Caco-2 (cell line): ENCODE measurements at regions not wholly inside any gene's neighbourhood (a gene's known extent, or its start where the extent isn't known, plus 50 kb on each side); places are given as distances from the start of the nearest gene placed in this dataset.

Experiments
- BruUV-seq: library from RNA; stranded (reverse); fragments of 400-500 nt; replicated peaks from 2 replicates; lab custom pipeline; 2021; lab: Mats Ljungman, UMichigan
- CTCF ChIA-PET: fragments of 300-600 bp; sonication (Branson Sonifier 250); formaldehyde crosslinking; loops from one replicate; lab custom pipeline; 2022; ENCODE audit warnings: antibody characterized with exemption; lab: Charles Lee
- POLR2A ChIA-PET: fragments of 300-600 bp; sonication (Branson Sonifier 250); formaldehyde crosslinking; loops from one replicate; lab custom pipeline; 2022; ENCODE audit warnings: antibody characterized with exemption; lab: Charles Lee
- DNase-seq, 2 experiments: peaks; one replicate each; pipeline versions ENCODE4 v3.0.0 to v3.0.0-alpha.2; 2020 to 2022
- H3K27me3 ChIP-seq: replicated peaks from 2 replicates; pipeline ENCODE4 v1.6.0; 2011; ENCODE audit warnings: low read length; ENCODE audit not compliant: control insufficient read depth, insufficient read depth
- H3K36me3 ChIP-seq: 2 replicates; pipeline ENCODE4 v1.5.1; 2011; ENCODE audit warnings: low read length; ENCODE audit not compliant: control insufficient read depth, insufficient read depth
- H3K4me1 ChIP-seq: fragments of 250-450 bp; sonication (Bioruptor Pico); 2 replicates; pipeline ENCODE4 v1.5.1; 2020; ENCODE audit warnings: mild to moderate bottlenecking
- H3K4me3 ChIP-seq: 2 replicates; pipeline ENCODE4 v1.5.1; 2011; ENCODE audit warnings: low read depth, mild to moderate bottlenecking, control low read depth, low read length
- H3K9me3 ChIP-seq: fragments of 250-450 bp; sonication (Bioruptor Pico); 2 replicates; pipeline ENCODE4 v1.5.1; 2020; ENCODE audit warnings: mild to moderate bottlenecking, moderate library complexity
- H3K27ac Mint-ChIP-seq: one replicate; pipeline ENCODE4 v1.8.0; 2022; ENCODE audit warnings: mixed read lengths; ENCODE audit not compliant: unreplicated experiment
- H3K27me3 Mint-ChIP-seq: one replicate; pipeline ENCODE4 v1.8.0; 2022; ENCODE audit warnings: mixed read lengths; ENCODE audit not compliant: insufficient read depth, unreplicated experiment
- H3K36me3 Mint-ChIP-seq: one replicate; pipeline ENCODE4 v1.8.0; 2022; ENCODE audit warnings: mild to moderate bottlenecking, mixed read lengths; ENCODE audit not compliant: insufficient read depth, unreplicated experiment
- H3K4me1 Mint-ChIP-seq: one replicate; pipeline ENCODE4 v1.8.0; 2022; ENCODE audit warnings: low read depth, mixed read lengths; ENCODE audit not compliant: unreplicated experiment
- H3K4me3 Mint-ChIP-seq: one replicate; pipeline ENCODE4 v1.8.0; 2022; ENCODE audit warnings: mild to moderate bottlenecking, moderate library complexity, mixed read lengths; ENCODE audit not compliant: unreplicated experiment
- H3K9me3 Mint-ChIP-seq: one replicate; pipeline ENCODE4 v1.8.0; 2022; ENCODE audit warnings: mixed read lengths; ENCODE audit not compliant: unreplicated experiment
- CTCF ChIP-seq, 2 experiments: fragments of 200-600 bp in 1 of 2; IDR thresholded peaks; 1 replicate in 1 of 2; 2 replicates in 1 of 2; pipeline versions ENCODE4 v1.5.1 to v1.8.0; 2011 to 2022; ENCODE audit warnings: antibody characterized with exemption in 1 of 2, control low read depth in 1 of 2, inconsistent platforms in 1 of 2, low read depth in 1 of 2, low read length in 1 of 2, mild to moderate bottlenecking in 1 of 2, moderate library complexity in 1 of 2; ENCODE audit not compliant: insufficient read depth in 1 of 2, severe bottlenecking in 1 of 2, unreplicated experiment in 1 of 2
- intact Hi-C: fragments of 100-400 bp; cut with micrococcal nuclease; formaldehyde crosslinking; loops from one replicate; pipeline ENCODE4 v1.10.0; 2022; ENCODE audit not compliant: unreplicated experiment

GRCh38 chr4:84019626-84020025 is 479.5 kb downstream of the NKX6-1 start:
- no peaks in the 10 kb centered on the region for H3K4me1 ChIP-seq
- no peaks in the 10 kb centered on the region for H3K36me3 ChIP-seq
- no peaks in the 10 kb centered on the region for H3K9me3 ChIP-seq
- no TSS peak for BruUV-seq
- no peaks in the 10 kb centered on the region for H3K4me1 Mint-ChIP-seq
- no peaks in the 10 kb centered on the region for H3K9me3 Mint-ChIP-seq
- no peak overlapping the region for H3K4me3 Mint-ChIP-seq
- no peak for DNase-seq
- intact Hi-C loops = no loop called here
- ChIA-PET POLR2A (no interaction called here), CTCF (no interaction called here)
- no peaks in the 10 kb centered on the region for H3K27me3 ChIP-seq
- H3K27ac Mint-ChIP-seq = no peak overlapping the region
- no peak for TF ChIP-seq CTCF (IDR thresholded peaks at IDR 0.05; ENCODE audit: insufficient read depth in 1 of 2, low read depth in 1 of 2, low read length in 1 of 2, severe bottlenecking in 1 of 2, unreplicated experiment in 1 of 2)
- no peaks in the 10 kb centered on the region for H3K36me3 Mint-ChIP-seq
- H3K4me3 ChIP-seq = no peak overlapping the region
- H3K27me3 Mint-ChIP-seq = no peaks in the 10 kb centered on the region

DNA sequence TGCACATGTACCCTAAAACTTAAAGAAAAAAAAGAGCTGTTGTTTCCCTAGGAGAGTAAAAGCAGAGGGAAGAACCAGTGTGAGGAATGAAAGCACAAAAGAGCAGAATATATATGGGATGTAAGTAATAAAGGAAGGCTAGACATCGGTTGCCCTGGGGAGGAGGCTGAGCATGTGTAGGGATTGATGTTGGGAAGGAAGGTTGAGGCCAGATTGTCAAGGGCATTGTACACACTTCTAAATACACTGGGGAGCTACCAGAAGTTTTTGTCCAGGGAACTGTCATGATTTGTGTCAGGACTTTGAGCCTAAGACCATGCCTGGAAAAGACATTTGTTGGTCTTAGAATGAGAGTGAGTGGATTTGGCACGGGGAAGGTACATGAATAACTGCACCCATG is 467.1 kb downstream of the GPAT3 start:
- CTCF ChIA-PET = no interaction called here
- no TSS peak for BruUV-seq

DNA sequence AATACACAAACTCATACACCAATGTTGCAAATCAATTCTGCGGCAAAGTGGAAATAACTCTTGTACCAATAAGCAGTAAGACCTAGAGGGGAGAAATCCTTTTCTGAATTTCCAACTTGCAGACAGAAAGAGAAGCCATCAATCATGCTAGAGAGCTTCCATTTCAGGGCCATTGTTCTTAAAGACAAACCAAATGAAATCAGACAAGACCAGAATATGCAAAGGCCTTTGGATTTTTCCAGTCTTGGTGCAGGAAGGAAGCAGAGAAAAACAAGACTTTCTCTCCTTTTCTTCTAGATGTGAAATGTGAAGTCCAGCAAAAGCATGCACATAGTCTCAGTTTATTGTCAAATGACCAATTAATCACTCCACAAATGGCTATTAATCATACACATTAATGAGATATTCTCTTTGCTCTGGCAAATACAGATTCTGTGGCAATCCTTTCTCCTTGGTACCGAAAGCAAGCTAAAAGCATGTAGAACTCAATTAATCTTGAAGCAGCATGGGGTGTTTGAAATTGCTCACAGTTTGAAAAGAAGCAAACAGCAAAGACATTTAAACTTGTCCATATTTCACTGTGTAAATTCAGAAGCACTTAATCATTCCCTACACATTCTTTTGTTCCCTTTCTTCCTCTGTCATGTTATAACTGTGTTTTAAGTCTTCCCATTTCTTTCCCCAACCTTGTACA is 466.1 kb downstream of the GPAT3 start:
- no TSS peak for BruUV-seq
- TF ChIP-seq CTCF (IDR thresholded peaks at IDR 0.05; ENCODE audit: insufficient read depth in 1 of 2, low read depth in 1 of 2, low read length in 1 of 2, severe bottlenecking in 1 of 2, unreplicated experiment in 1 of 2) = no peak
- Mint-ChIP-seq H3K4me3 (no peak overlapping the region), H3K4me1 (no peaks in the 10 kb centered on the region), H3K27me3 (no peaks in the 10 kb centered on the region), H3K27ac (no peak overlapping the region), H3K9me3 (no peaks in the 10 kb centered on the region), H3K36me3 (no peaks in the 10 kb centered on the region)
- no peak overlapping the region for H3K4me3 ChIP-seq
- POLR2A ChIA-PET = no interaction called here
- intact Hi-C loops = no loop called here
- no peaks in the 10 kb centered on the region for H3K9me3 ChIP-seq
- no peaks in the 10 kb centered on the region for H3K27me3 ChIP-seq
- H3K36me3 ChIP-seq = no peaks in the 10 kb centered on the region
- CTCF ChIA-PET = no interaction called here
- DNase-seq = no peak
- no peaks in the 10 kb centered on the region for H3K4me1 ChIP-seq

More for the DNA sequence above, 467.1 kb downstream of the GPAT3 start:
- no peak overlapping the region for H3K4me3 Mint-ChIP-seq
- POLR2A ChIA-PET = no interaction called here
- no peaks in the 10 kb centered on the region for H3K36me3 ChIP-seq
- no peaks in the 10 kb centered on the region for H3K27me3 Mint-ChIP-seq
- no peaks in the 10 kb centered on the region for H3K27me3 ChIP-seq
- no peak overlapping the region for H3K27ac Mint-ChIP-seq
- H3K9me3 ChIP-seq = no peaks in the 10 kb centered on the region
- H3K9me3 Mint-ChIP-seq = no peaks in the 10 kb centered on the region
- no peak for DNase-seq
- H3K4me3 ChIP-seq = no peak overlapping the region
- no peaks in the 10 kb centered on the region for H3K4me1 ChIP-seq
- H3K36me3 Mint-ChIP-seq = no peaks in the 10 kb centered on the region
- intact Hi-C loops = no loop called here
- H3K4me1 Mint-ChIP-seq = no peaks in the 10 kb centered on the region
- no peak for TF ChIP-seq CTCF (IDR thresholded peaks at IDR 0.05; ENCODE audit: insufficient read depth in 1 of 2, low read depth in 1 of 2, low read length in 1 of 2, severe bottlenecking in 1 of 2, unreplicated experiment in 1 of 2)
